Nephron progenitor cell (in vitro differentiated cells): ENCODE measurements at regions not wholly inside any gene's neighbourhood (a gene's known extent, or its start where the extent isn't known, plus 50 kb on each side); places are given as distances from the start of the nearest gene placed in this dataset.

Experiments
- DNase-seq: peaks from one replicate; pipeline ENCODE4 v3.0.0; 2021
- H3K27ac Mint-ChIP-seq: 2 replicates; pipeline ENCODE4 v1.8.0; 2021; ENCODE audit warnings: mild to moderate bottlenecking, moderate library complexity, mixed read lengths
- H3K27me3 Mint-ChIP-seq: 2 replicates; pipeline ENCODE4 v1.8.0; 2021; ENCODE audit warnings: mild to moderate bottlenecking, low read depth, mixed read lengths; ENCODE audit not compliant: poor library complexity
- H3K36me3 Mint-ChIP-seq: 2 replicates; pipeline ENCODE4 v1.8.0; 2021; ENCODE audit warnings: low read depth, mixed read lengths
- H3K4me1 Mint-ChIP-seq: 2 replicates; pipeline ENCODE4 v1.8.0; 2021; ENCODE audit warnings: mixed read lengths
- H3K4me3 Mint-ChIP-seq: 2 replicates; pipeline ENCODE4 v1.8.0; 2021; ENCODE audit warnings: mild to moderate bottlenecking, moderate library complexity, mixed read lengths
- H3K9me3 Mint-ChIP-seq: 2 replicates; pipeline ENCODE4 v1.8.0; 2021; ENCODE audit warnings: mild to moderate bottlenecking, moderate library complexity, mixed read lengths
- CTCF ChIP-seq: fragments of 200-600 bp; sonication (generic); IDR thresholded peaks from 2 replicates; pipeline ENCODE4 v1.5.0; 2021; ENCODE audit warnings: antibody characterized with exemption

GRCh38 chr3:78249294-78249693, 1209.4 kb downstream of the ROBO2 start:
- H3K27ac Mint-ChIP-seq = no peak overlapping the region

GRCh38 chr3:78253860-78254259, 1214.0 kb downstream of the ROBO2 start:
- Mint-ChIP-seq H3K27me3 (no peaks in the 10 kb centered on the region), H3K9me3 (no peaks in the 10 kb centered on the region), H3K36me3 (no peaks in the 10 kb centered on the region), H3K4me3 (no peak overlapping the region), H3K27ac (no peak overlapping the region), H3K4me1 (peaks cover 8% of the 10 kb centered on the region)
- no peak for DNase-seq
- TF ChIP-seq CTCF = no peak

More at GRCh38 chr3:78249294-78249693, 1209.4 kb downstream of the ROBO2 start:
- no peak for DNase-seq
- no peak overlapping the region for H3K4me3 Mint-ChIP-seq
- TF ChIP-seq CTCF = no peak
- H3K36me3 Mint-ChIP-seq = peaks cover 7% of the 10 kb centered on the region
- no peaks in the 10 kb centered on the region for H3K27me3 Mint-ChIP-seq
- peaks cover 20% of the 10 kb centered on the region for H3K9me3 Mint-ChIP-seq
- peaks cover 8% of the 10 kb centered on the region for H3K4me1 Mint-ChIP-seq

- Mint-ChIP-seq H3K36me3 (no peaks in the 10 kb centered on the region), H3K27ac (no peak overlapping the region), H3K9me3 (no peaks in the 10 kb centered on the region), H3K4me3 (no peak overlapping the region), H3K4me1 (no peaks in the 10 kb centered on the region), H3K27me3 (no peaks in the 10 kb centered on the region)
- TF ChIP-seq CTCF = no peak
- DNase-seq = no peak
Measured at GRCh38 chr3:78255403-78255802, 1215.5 kb downstream of the ROBO2 start.

- H3K27ac Mint-ChIP-seq = no peak overlapping the region
- no peak overlapping the region for H3K4me3 Mint-ChIP-seq
- TF ChIP-seq CTCF = no peak
- no peaks in the 10 kb centered on the region for H3K36me3 Mint-ChIP-seq
- H3K27me3 Mint-ChIP-seq = no peaks in the 10 kb centered on the region
- no peaks in the 10 kb centered on the region for H3K9me3 Mint-ChIP-seq
- no peaks in the 10 kb centered on the region for H3K4me1 Mint-ChIP-seq
- no peak for DNase-seq
Measured at GRCh38 chr3:78256123-78256522, 1216.2 kb downstream of the ROBO2 start.

GRCh38 chr3:78257951-78258530, 1218.1 kb downstream of the ROBO2 start:
- Mint-ChIP-seq H3K4me1 (no peaks in the 10 kb centered on the region), H3K27me3 (peaks cover 3% of the 10 kb centered on the region), H3K4me3 (no peak overlapping the region), H3K36me3 (no peaks in the 10 kb centered on the region), H3K9me3 (no peaks in the 10 kb centered on the region), H3K27ac (no peak overlapping the region)
- TF ChIP-seq CTCF = no peak
- no peak for DNase-seq

- Mint-ChIP-seq H3K4me1 (no peaks in the 10 kb centered on the region), H3K27me3 (peaks cover 3% of the 10 kb centered on the region), H3K27ac (no peak overlapping the region), H3K9me3 (no peaks in the 10 kb centered on the region), H3K36me3 (no peaks in the 10 kb centered on the region), H3K4me3 (no peak overlapping the region)
- DNase-seq = no peak
- no peak for TF ChIP-seq CTCF
Measured at GRCh38 chr3:78258798-78259197, 1218.9 kb downstream of the ROBO2 start.
